T-helper 1 cell (primary cell): ENCODE measurements at regions not wholly inside any gene's neighbourhood (a gene's known extent, or its start where the extent isn't known, plus 50 kb on each side); places are given as distances from the start of the nearest gene placed in this dataset.

ENCODE experiments used
- DNase-seq, 5 donors: peaks; one replicate each; pipeline ENCODE4 v3.0.0-alpha.2; 2012 to 2020

DNA sequence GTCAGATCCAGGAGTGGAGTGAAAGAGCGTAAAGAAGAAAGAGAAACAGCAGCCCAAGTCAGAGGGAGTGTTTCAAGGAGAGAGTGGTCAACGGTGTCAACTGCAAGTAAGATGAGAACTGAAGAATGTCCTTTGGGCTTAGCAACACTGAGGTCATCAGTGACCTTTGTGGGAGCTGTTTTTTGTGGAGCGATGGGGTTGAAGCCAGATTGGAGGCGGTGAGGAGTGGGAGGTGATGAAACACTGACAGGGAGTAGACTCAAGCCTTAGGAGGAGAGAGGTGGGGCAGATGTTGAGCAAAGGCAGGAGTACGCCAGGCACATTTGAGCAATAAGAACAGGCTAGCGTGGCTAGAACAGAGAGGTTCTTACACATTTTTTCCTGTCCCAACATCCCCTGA lies 103.7 kb upstream of the GNAO1 start:
- no peak for DNase-seq

DNA sequence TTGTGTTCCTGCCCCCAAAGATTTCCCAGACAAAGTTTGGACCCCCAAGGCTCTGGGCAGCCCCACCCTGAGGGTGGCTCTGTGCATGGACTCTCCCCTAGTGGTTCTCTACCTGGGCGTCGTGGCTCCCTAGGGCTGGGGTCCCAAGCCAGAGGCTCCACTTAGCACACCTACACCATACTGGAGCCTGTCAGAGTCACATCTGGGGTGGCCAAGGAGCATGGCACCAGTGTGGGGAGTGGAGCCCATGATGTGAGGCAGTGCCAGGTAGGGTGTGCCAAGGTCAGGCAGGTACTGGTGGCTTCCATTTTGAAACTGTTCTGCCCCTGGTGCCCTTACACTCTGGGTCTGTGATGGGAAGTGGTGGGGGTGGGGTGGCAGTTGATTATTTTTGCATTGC lies 109.9 kb upstream of the GNAO1 start:
- DNase-seq = no peak

DNA sequence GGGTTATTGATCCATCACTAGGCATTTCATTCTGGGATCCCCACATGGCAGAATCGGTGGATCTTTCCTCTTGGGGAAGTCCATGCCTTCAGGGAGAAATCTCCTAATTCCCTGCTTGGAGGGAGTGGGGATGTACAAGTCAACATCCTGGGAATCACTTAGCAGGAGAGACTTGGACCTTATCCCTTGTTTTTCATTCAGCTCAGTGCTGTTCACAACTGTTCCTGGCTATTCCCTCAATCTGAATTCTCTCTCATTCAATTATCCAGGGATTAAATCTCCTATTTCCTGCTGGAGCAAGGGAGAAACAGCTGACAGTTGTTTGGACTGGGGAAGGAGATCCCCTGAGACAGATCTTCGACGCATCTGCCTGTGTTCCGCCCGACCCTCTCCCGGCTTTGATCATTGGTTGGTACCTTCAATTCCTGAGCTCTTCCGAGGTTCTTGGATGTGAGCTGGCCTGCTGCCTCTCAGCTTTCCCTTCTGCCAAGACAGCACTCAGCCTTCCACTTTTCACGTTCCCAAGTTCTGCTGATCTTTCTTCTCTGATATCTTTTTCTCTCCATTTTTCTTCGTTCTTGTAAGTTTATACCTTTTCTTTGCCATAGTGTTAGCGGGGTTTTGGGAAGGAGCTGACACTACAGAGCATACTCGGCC lies 115.4 kb upstream of the GNAO1 start:
- no peak for DNase-seq

DNA sequence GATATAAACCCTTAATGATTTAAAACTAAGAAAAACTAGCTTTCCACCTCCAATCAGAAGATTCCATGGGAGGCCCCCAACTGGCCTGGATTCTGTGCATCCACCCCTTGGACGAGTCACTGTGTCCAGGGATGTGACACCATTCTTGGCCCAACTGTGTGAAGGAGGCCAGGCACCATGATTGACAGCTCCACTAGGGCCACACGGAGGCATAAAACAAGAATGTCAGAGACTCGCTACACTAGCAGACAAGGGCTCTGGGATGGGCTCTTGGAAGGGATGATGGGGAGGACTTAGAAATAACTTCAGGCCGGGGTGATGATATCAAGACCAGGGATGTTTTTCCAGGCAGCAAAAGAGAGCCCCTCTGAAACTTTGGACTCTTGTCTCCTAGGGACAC lies 117.8 kb upstream of the GNAO1 start:
- no peak for DNase-seq

DNA sequence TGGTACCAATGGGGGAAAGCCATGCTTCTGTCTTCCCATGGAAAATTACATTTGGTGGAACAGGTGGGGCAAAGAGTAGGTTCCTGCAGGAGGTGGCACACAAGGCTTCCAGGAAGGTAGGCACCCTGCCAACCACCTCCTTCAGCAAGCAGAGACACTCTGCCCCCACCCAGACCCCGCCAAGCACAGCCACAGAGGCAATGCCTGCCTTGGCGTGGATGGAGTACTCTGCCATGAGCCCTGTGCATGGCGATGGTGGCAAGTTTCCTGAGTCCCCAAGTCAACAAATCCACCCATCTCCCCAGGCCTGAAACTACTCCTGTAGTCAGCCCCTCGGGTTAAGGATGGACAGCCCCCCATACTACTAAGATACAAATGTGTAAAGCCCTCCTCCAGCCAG lies 119.2 kb upstream of the GNAO1 start:
- DNase-seq = no peak

DNA sequence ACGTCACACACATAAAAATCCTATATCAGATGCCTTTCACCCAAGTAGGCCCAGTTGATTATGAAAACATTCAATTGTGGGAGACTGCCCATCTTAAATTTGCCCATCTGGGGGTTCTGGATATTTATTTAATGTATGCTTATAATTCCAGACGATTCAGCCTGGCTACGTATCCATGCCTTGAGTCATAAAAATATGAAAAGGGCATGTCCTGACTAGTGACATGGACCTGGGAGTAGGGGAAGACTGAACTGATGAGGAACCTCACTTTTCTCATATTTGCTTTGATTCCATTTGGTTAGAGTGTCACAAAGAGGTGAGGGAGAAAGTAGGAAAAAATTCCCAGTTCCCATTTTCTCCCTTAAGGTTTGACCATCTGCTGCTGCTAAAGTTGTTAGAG lies 122.5 kb upstream of the GNAO1 start:
- DNase-seq = no peak

DNA sequence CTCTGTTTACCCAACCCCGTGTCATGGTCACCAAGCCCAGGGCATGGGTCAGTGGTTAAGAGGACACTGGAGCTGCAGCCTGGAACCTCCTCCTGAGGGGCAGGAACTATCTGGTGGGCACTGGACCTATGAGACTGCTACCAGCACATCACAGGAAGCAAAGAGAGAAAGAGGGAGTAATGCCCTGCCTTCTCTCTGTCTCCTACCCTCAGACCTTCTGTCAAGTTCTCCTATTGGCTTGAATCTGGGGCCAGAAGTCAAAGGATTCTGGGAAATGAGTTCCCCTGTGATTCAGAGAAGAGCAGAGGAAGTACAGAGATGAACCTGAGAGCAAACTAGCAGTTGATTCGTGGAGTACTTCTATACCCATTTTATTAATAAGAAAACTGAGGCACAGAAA lies 123.0 kb upstream of the GNAO1 start:
- peak in 1 of 5 donors; percentile 49 for DNase-seq

DNA sequence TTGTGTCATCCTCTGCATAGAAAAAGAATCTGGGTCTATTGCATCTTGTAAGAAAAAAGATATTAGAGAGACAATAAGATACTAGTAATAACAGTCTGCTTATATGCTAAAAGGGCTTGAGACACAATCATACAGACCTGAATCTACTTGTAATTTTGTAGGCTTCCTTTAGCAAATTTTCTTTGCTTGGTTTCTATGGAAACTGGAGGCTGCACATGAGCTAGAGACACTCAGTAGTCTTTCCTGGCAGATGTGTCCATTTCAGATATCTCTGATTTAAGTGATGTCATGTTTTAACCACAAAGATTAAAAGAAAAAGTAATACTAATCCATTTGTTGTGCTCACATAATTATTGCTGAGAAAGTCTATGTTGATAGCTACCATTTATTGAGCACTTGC lies 123.9 kb upstream of the GNAO1 start:
- no peak for DNase-seq

DNA sequence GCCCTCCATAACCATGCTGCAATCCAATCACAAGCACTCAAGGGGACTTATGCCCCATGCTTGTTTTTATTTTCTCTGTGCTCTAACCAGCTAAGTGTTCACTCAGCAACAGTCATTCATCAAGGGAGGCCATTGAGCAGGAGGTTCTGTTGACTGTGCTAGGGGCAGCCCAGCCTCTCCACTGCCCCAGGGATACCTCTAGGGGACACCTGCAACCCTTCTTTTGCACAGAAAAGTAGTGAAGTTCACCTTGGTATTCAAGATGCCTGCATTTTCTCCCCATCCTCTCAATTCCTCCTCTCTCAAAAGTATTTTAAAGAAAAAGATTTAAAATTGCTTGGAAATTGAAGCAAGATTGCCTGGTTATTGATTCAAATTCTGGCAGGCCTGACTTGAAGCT lies 124.7 kb upstream of the GNAO1 start:
- no peak for DNase-seq

DNA sequence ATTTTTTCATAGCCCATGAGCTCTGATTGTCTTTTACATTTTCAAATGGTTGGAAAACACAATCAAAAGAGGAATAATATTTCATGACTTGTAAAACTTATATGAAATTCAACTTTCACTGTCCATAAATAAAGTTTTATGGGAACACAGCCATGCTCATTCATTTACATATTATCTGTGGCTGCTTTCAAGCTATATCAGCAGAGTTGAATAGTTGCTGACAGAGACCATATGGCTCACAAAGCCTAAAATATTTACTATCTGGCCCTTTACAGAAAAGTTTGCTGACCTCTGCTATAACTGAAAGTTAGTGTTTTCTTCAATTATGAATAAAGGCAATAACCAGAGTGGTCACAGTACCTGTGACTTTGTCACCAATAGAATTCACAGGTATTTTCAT lies 128.2 kb upstream of the GNAO1 start:
- DNase-seq = no peak

DNA sequence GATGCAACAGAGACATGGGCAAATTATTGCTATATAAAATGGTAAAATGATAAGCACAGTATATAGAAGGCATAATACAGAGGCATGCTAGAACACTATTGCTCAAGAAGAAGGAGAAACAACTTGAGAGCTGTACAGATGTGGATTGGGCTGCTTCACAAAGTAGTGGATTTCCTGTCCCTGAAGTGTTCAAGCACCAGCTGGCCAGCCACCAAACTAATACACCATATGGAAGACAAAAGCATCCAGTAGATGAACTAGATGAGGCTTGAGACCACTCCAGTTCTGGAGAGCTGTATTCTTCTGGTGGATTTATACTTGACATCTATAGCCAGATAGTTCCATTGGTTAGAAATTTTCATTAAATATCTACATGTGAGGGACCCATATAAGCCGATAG lies 134.1 kb upstream of the GNAO1 start:
- no peak for DNase-seq

DNA sequence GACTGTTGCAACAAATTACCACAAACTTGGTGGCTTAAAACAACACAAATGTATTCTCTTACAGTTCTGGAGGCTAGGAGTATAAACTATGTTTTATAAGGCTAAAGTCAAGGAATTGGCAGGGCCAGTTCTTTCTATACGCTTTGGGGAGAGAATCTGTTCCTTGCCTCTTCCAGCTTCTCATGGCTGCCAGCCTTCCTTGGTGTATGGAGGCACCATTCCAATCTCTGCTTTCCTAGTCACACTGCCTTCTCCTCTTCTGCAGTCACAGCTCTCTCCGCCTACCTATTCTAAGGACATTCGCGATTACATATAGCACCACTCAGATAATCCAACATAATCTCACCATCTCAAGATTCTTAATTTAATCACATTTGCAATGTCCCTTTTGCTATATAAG lies 140.4 kb upstream of the GNAO1 start:
- no peak for DNase-seq

DNA sequence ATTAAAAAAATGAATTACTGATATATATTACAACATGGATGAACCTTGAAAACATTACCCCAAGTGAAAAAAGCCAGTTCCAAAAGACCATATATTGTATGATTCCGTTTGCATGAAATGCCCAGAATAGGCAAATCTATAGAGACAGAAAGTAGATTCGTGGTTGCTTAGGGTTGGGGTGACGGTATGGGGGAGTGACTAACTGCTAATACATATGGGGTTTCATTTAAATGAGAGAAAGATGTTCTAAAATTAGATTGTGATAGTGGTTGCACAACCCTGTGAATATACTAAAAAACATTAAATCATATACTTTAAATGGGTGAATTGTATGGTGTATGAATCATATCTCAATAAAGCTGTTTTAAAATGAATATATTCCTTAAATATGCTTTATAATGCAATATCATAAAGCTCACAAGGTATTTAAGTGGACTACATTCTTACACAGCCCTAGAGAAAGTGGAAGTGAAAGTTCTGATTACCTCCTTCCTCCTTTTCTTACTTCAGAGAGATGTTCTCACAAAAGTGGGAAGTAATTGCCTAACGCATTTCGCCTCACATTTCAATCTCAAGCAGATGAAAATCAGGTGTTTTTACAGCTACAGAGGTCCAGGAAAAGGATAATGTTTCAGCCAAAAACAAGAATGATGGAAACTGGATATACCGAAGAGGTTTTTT lies 142.7 kb upstream of the GNAO1 start:
- no peak for DNase-seq

DNA sequence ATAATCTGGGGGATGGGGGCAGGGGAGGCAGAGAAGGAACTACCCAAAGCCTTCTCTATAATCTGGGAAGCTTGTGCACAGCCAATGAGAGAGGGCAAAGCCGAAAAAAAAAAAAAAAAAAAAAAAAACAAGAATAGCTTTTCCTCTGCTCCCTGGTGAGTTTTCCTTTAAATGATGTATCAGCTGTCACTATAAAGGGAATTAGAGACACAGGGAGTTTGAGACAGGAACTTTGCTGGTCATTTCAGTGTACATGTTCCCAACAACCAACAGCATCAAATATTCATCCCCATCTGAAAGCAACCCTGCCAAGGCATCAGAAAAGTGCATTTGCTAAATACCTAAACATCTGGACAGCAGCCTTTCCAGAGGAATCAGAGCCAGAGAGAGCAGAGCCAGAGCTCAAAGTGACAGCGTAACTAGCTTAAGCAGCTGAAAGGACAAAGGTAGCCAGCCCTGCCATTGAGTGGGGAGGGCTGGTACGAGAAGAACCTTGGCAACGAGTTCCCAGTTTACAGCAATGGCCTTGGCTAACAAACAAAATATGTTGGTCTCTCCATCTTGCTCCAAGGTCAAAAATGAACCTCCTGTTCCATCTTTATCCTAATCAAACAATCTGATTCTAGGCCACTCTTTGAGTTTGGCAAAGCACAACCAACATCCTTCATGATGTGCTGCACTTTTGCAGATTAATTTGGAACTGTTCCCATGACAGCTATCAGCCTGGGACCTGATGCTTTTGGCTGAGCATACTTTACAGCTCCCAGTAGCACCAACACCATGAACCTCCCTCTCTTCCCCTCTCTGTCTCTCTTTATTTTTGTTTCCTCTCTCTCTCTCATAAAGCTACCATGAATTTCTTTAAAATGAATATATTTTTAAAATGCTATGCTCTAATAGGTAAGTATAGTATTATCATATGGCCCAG lies 143.7 kb upstream of the GNAO1 start:
- no peak for DNase-seq

DNA sequence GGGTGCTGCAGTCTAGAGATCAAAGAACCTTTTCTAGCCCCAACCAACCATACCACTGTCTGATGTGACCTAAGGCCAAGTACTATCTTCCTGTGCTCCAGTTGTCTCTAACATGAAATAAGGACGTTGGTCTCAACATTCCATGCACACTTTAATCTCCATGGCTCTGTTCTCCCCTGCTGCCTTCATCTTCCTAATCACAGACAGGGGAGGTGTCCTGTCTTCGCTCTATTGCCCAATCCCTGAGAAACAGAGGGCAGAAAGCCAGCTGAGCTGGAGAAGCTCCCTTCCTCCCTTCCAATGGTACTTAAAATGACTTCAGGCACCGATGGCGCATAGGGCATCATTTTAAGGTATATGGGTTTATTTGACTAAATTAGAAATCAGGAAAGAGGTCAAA lies 148.9 kb upstream of the GNAO1 start:
- no peak for DNase-seq

DNA sequence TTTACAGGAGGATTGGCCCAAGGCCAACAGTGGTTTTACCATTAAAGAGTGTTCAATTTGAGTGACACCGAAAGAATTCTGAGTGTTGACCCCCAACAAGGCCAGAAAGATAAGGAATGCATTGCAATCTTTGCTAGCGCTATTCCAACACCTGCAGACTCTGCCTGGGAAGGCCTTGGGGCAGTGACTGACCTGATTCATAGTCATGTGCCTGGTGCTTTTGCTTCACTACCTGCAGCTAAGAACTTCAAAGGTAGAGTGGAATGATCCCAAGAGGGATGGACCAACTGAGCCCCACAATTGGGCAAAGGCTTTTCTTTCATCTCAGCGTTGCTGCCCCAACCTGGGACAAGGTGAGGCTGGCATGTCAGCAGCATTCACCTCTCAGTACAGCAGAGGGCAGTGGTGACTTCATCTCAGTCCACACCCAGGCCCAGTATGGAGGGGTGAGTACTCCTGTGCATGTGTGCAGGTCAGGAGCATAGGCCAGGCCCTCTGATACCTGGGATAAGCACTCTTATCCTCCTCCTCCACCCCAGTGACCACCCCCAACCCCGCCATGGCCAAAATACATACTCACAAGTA lies 149.6 kb upstream of the GNAO1 start:
- DNase-seq = peak in 4 of 5 donors; percentile 5 to 17 (median 13)

DNA sequence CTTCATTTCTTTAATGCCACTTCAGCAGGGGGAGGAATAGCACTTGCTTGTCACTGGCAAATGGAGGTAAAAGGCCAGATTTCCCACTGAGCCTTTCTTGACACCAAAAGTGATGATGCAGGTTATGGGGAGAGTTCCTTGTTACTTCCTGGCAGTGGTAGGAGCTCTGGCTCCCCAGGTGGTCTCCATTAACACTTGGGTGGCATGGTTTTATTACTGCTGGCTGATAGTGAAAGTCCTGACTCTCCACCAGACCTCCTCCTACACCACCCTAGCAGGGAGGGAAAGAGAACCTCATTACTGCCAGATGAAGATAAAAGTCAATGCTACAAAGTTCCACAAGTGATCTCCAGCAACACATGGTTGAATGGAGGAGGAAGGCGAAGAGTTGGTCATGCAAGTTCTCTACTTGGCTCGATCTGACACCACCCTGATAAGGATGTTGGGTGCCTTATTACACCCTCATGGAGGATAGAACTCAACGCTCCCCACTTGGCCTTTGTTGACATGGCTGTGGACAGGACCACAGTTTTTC lies 152.7 kb upstream of the GNAO1 start:
- DNase-seq = no peak

DNA sequence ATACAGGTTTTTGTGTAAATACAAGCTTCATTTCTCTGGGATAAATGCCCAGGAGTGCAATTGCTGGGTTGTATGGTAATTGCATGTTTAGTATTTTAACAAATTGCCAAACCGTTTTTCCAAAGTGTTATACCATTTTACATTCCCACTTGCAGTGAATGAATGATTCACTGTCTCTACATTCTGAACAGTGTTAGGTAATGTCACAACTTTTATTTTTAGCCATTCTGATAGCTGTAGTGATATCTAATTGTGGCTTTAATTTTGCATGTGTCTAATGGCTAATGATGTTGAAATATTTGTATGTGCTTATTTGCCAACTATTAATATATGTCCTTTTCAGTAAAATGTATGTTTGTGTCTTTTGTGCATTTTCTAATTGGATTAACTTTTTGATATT lies 156.9 kb upstream of the CES5A start:
- no peak for DNase-seq

DNA sequence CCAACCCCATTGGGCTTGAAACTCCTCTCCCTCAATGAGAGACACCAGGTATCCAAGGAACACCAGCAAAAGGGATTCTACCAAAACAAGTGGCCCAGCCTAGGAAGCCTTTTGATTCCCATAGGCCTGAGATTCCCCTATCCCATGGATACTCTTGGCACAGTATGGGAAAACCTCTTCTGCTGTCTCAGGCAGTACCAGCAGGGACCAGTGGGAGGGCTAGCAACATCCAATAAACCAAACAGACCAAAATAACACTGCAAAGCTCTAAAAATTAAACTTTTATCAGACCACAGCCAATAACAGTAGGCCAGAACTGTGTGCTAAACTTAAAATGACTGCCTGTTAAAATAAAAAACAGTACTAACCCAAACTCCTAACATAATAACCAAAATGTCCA lies 153.9 kb upstream of the CES5A start:
- no peak for DNase-seq

DNA sequence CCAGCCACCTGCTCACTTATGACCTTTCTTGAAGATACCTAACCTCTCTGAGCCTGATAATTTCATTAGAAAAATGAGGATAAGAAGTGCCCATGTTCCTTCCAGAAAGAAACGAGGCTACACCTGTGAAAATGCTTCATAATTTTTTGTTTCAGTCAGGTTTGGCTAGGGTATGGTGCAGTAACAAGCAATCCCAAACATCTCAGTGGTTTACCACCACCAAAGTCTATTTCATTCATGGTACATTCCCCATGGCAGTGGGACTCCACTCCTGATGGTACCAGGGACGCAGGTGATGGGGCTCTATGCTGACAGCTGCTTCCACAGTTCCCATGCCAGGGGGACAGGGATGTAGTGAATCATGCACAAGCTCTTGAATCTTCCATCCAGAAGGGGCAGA lies 147.6 kb upstream of the CES5A start:
- DNase-seq = no peak

DNA sequence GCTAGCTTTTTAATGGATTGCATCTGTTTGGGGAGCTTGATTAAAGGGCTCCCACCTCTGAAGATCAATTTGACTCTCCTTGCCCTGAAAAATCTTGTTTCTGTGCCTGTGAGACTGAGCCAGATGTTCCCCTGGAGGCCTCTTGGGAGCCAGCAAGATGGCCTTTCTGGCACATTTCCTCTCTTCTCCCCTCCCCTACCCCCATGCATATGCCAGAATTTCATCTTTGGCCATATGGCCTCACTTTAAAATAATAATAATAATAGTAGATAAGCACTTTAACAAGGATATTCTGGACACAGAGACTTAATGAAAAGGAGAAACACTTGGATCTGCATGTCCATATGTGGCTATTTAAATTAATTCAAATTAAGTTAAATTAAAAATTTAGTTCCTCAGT lies 144.1 kb upstream of the CES5A start:
- no peak for DNase-seq

DNA sequence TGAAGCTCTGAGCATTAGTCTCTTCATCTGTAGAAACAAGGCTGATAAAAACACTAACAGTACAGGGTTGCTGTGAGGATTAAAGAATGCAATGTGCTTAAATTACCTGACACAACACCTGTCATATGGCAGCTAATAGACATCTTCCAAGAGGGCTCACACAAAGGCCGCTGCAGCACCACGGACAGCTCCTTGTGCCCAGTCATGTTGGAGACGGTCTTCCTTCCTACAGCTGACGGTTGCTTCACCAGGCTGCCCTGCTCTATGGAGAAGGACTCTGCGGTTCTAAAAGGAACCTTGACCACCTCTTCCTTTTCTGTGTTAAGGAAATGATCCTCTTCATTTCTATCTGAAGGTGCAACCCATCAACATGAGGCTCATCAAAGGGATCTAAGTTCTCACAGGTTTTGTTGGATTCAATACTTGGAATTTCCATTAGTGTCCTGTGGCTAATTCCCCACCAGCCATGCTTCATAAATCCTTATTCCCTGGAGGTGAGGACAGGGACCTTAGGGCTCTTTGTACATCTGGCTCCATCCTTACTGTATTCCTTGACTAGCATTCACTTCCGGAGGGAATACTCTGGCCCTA lies 138.9 kb upstream of the CES5A start:
- DNase-seq = peak in 3 of 5 donors; percentile 1 to 19 (median 7)

DNA sequence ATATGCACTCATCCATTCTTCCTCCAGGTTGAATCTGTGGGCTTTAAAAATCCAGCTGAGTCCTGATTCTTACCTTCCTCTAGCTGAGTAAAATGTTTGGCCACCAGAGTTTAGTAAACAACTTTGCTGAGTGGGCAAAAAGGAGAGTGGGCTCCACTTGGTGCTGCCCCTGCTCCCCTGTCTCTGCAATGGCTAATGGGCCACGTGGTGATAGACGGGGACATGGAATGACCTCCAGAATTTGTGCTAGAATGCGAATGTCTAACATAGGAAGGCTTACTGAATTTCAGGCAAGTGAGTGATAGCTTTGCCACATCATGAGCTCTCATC lies 137.3 kb upstream of the CES5A start:
- no peak for DNase-seq
